Panc1 (cell line): ENCODE measurements at regions not wholly inside any gene's neighbourhood (a gene's known extent, or its start where the extent isn't known, plus 50 kb on each side); places are given as distances from the start of the nearest gene placed in this dataset.

ENCODE experiments used
- ATAC-seq: fragments of 200-7000 bp; cut with Tn5 transposase; 2 replicates; pipeline ENCODE4 v1.9.1; 2020; ENCODE audit warnings: mild to moderate bottlenecking, moderate library complexity
- BruUV-seq: library from RNA; stranded (reverse); fragments of 400-500 nt; replicated peaks from 2 replicates; lab custom pipeline; 2021; lab: Mats Ljungman, UMichigan
- CTCF ChIA-PET: fragments of 300-600 bp; sonication (Branson Sonifier 250); formaldehyde crosslinking; loops from one replicate; lab custom pipeline; 2022; ENCODE audit warnings: antibody characterized with exemption; lab: Charles Lee
- POLR2A ChIA-PET: fragments of 300-600 bp; sonication (Branson Sonifier 250); formaldehyde crosslinking; loops from one replicate; lab custom pipeline; 2022; ENCODE audit warnings: antibody characterized with exemption; lab: Charles Lee
- DNase-seq: peaks from one replicate; pipeline ENCODE4 v3.0.0-alpha.2; 2010; ENCODE audit warnings: low read depth, low spot score
- H3K27ac ChIP-seq: 2 replicates; pipeline ENCODE4 v1.5.1; 2011; ENCODE audit warnings: mild to moderate bottlenecking, low read length, inconsistent platforms
- H3K27me3 ChIP-seq: fragments of 200-500 bp; sonication (Bioruptor generic); 2 replicates; pipeline ENCODE4 v1.6.0; 2014; ENCODE audit warnings: low read length, inconsistent platforms; ENCODE audit not compliant: control insufficient read depth, insufficient read depth
- H3K36me3 ChIP-seq: fragments of 200-500 bp; sonication (Bioruptor generic); 2 replicates; pipeline ENCODE4 v1.5.1; 2014; ENCODE audit warnings: inconsistent platforms, mild to moderate bottlenecking, low read length, moderate library complexity; ENCODE audit not compliant: control insufficient read depth, insufficient read depth
- H3K4me1 ChIP-seq: 2 replicates; pipeline ENCODE4 v1.5.1; 2011; ENCODE audit warnings: inconsistent platforms, mild to moderate bottlenecking, low read length, moderate library complexity; ENCODE audit not compliant: control insufficient read depth, insufficient read depth
- H3K4me3 ChIP-seq, 2 experiments: 2 replicates each; pipeline ENCODE4 v1.5.1; 2011 to 2012; ENCODE audit warnings: low read depth in 2 of 2, low read length in 2 of 2, mild to moderate bottlenecking in 2 of 2, inconsistent platforms in 1 of 2, moderate library complexity in 1 of 2
- H3K9me3 ChIP-seq: fragments of 200-500 bp; sonication (Bioruptor generic); 2 replicates; pipeline ENCODE4 v1.5.1; 2014; ENCODE audit warnings: low read depth, mild to moderate bottlenecking, inconsistent platforms, low read length, moderate library complexity; ENCODE audit not compliant: control insufficient read depth, insufficient read depth
- POLR2AphosphoS5 ChIP-seq: IDR thresholded peaks from 2 replicates; pipeline ENCODE4 v1.6.1; 2012; ENCODE audit warnings: mild to moderate bottlenecking, low read depth, low read length, moderate library complexity
- SIN3A ChIP-seq: IDR thresholded peaks from 2 replicates; pipeline ENCODE4 v1.6.1; 2012; ENCODE audit warnings: low read depth, mild to moderate bottlenecking, low read length, moderate library complexity, borderline replicate concordance; ENCODE audit not compliant: insufficient read depth
- TCF7L2 ChIP-seq: IDR thresholded peaks from 2 replicates; pipeline ENCODE4 v1.6.1; 2011; ENCODE audit warnings: mild to moderate bottlenecking, low read depth, low read length, inconsistent platforms
- in situ Hi-C: cut with HindIII; loops from 2 replicates; pipeline ENCODE4 v1.10.0; 2016; ENCODE audit warnings: low sequenced_read_pairs, low pct_unique_long_range_greater_than_20kb
- intact Hi-C: fragments of 100-400 bp; cut with micrococcal nuclease; formaldehyde crosslinking; loops from one replicate; pipeline ENCODE4 v1.10.0; 2022; ENCODE audit not compliant: unreplicated experiment
- TF ChIP-seq, protein P1 (sequence below): fragments of 450-650 bp; IDR thresholded peaks from 2 replicates; pipeline ENCODE4 v1.5.1; 2017; ENCODE audit warnings: mild to moderate bottlenecking
- TF ChIP-seq, protein P2 (sequence below), 2 experiments: IDR thresholded peaks; 2 replicates each; pipeline ENCODE4 v1.6.1; 2011 to 2012; ENCODE audit warnings: low read depth in 2 of 2, control low read depth in 1 of 2, low read length in 1 of 2, mild to moderate bottlenecking in 1 of 2, moderate library complexity in 1 of 2; ENCODE audit not compliant: insufficient read depth in 1 of 2

DNA sequence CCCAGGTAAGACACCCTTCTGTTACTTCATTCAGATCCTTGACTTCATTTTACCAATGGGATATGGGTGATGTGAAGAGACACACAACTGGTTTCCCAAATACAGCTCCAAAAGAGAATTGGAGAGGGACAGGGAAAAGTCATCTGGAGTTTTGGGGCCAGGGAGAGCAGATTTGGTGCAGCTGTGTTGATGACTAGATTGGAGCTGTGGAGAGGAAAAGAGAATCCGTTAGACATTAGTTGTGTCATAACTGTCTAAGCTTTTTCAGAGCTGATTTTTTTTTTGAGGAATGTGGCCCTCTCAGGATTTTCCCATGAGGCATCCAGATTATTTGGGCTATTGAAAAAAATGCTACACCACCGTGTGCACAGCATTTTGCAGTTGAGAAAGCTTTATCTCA is 423.4 kb downstream of the DMAC1 start:
- H3K4me3 ChIP-seq: no peak overlapping the region
- H3K9me3 ChIP-seq: no peaks in the 10 kb centered on the region
- DNase-seq (no peak), ATAC-seq (no peak)
- no peak overlapping the region for H3K27ac ChIP-seq
- ChIA-PET POLR2A (no interaction called here), CTCF (no interaction called here)
- H3K36me3 ChIP-seq: no peaks in the 10 kb centered on the region
- in situ Hi-C loops: no loop called here
- TF ChIP-seq SIN3A (no peak), TCF7L2 (no peak)
- TF ChIP-seq, protein P1, sequence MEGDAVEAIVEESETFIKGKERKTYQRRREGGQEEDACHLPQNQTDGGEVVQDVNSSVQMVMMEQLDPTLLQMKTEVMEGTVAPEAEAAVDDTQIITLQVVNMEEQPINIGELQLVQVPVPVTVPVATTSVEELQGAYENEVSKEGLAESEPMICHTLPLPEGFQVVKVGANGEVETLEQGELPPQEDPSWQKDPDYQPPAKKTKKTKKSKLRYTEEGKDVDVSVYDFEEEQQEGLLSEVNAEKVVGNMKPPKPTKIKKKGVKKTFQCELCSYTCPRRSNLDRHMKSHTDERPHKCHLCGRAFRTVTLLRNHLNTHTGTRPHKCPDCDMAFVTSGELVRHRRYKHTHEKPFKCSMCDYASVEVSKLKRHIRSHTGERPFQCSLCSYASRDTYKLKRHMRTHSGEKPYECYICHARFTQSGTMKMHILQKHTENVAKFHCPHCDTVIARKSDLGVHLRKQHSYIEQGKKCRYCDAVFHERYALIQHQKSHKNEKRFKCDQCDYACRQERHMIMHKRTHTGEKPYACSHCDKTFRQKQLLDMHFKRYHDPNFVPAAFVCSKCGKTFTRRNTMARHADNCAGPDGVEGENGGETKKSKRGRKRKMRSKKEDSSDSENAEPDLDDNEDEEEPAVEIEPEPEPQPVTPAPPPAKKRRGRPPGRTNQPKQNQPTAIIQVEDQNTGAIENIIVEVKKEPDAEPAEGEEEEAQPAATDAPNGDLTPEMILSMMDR: no peak
- no peaks in the 10 kb centered on the region for H3K27me3 ChIP-seq
- BruUV-seq: no TSS peak
- intact Hi-C loops: no loop called here
- H3K4me1 ChIP-seq: no peaks in the 10 kb centered on the region

DNA sequence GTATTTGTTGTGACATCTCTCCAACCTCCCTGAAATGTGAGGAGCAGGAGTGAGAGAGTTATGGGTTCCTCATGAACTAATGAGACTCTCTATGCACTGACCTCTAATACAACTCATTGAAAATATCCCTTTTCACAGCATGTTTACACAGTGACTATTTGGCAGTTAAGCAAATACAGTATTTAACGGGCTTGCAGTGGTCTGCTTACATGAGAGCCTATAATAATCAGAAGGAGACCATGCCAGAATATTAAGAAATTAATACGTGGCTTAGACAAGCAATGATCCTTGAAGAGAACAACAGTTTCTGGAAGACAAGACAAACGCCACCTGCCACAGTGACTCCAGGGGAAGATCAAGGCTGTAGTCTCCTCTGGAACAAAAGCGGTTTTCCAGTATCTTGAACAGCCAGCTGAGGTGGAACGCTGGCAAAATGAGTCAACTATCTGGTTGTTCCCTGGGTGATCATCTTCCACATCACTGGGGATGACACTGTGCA is 424.5 kb downstream of the DMAC1 start:
- Histone ChIP-seq H3K4me3 (no peak overlapping the region), H3K4me1 (no peaks in the 10 kb centered on the region), H3K9me3 (no peaks in the 10 kb centered on the region), H3K36me3 (no peaks in the 10 kb centered on the region), H3K27me3 (no peaks in the 10 kb centered on the region), H3K27ac (no peak overlapping the region)
- no peak for TF ChIP-seq TCF7L2
- TF ChIP-seq, protein P1: no peak
- no peak for TF ChIP-seq POLR2AphosphoS5
- TF ChIP-seq SIN3A: no peak
- TF ChIP-seq, protein P2, sequence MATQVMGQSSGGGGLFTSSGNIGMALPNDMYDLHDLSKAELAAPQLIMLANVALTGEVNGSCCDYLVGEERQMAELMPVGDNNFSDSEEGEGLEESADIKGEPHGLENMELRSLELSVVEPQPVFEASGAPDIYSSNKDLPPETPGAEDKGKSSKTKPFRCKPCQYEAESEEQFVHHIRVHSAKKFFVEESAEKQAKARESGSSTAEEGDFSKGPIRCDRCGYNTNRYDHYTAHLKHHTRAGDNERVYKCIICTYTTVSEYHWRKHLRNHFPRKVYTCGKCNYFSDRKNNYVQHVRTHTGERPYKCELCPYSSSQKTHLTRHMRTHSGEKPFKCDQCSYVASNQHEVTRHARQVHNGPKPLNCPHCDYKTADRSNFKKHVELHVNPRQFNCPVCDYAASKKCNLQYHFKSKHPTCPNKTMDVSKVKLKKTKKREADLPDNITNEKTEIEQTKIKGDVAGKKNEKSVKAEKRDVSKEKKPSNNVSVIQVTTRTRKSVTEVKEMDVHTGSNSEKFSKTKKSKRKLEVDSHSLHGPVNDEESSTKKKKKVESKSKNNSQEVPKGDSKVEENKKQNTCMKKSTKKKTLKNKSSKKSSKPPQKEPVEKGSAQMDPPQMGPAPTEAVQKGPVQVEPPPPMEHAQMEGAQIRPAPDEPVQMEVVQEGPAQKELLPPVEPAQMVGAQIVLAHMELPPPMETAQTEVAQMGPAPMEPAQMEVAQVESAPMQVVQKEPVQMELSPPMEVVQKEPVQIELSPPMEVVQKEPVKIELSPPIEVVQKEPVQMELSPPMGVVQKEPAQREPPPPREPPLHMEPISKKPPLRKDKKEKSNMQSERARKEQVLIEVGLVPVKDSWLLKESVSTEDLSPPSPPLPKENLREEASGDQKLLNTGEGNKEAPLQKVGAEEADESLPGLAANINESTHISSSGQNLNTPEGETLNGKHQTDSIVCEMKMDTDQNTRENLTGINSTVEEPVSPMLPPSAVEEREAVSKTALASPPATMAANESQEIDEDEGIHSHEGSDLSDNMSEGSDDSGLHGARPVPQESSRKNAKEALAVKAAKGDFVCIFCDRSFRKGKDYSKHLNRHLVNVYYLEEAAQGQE (IDR thresholded peaks at IDR 0.05; ENCODE audit: insufficient read depth in 1 of 2, low read depth in 2 of 2, low read length in 1 of 2): no peak
- in situ Hi-C loops (no loop called here), intact Hi-C loops (no loop called here)
- no TSS peak for BruUV-seq
- POLR2A ChIA-PET: no interaction called here
- CTCF ChIA-PET: no interaction called here
- ATAC-seq: no peak
- DNase-seq: no peak
